ENCODE measurements at regions not wholly inside any gene's neighbourhood (a gene's known extent, or its start where the extent isn't known, plus 50 kb on each side); places are given as distances from the start of the nearest gene placed in this dataset.
"Not testable (repeated sequence)": the region's sequence is repeated elsewhere in the genome, so short reads cannot be mapped to it uniquely, and the experiment has no call there.

- Histone ChIP-seq H3K36me3 (replicated peaks in 1 of 2; ENCODE audit: control extremely low read depth in 1 of 2, control insufficient read depth in 1 of 2, extremely low read depth in 1 of 2, insufficient read depth in 2 of 2, low read length in 1 of 2) (no peaks in the 10 kb centered on the region), H3K79me2 (ENCODE audit: control insufficient read depth, insufficient read depth, low read length) (no peaks in the 10 kb centered on the region), H3K27ac (ENCODE audit: low read length in 2 of 2) (no peak overlapping the region), H3K27me3 (replicated peaks in 1 of 4; ENCODE audit: control extremely low read depth in 1 of 4, control insufficient read depth in 3 of 4, insufficient read depth in 4 of 4, low read length in 3 of 4) (no peaks in the 10 kb centered on the region), H2AFZ (ENCODE audit: insufficient read depth, low read depth, low read length, poor library complexity, severe bottlenecking) (no peak overlapping the region), H3K4me3 (ENCODE audit: control extremely low read depth in 1 of 5, extremely low read depth in 1 of 5, insufficient read depth in 1 of 5, low read depth in 2 of 5, low read length in 4 of 5) (no peak overlapping the region), H3K4me2 (replicated peaks; ENCODE audit: low read depth, low read length, poor library complexity, severe bottlenecking) (no peak overlapping the region), H3K9me3 (ENCODE audit: control extremely low read depth in 1 of 3, control insufficient read depth in 2 of 3, insufficient read depth in 1 of 3, low read length in 2 of 3) (no peaks in the 10 kb centered on the region), H3K9ac (ENCODE audit: low read length) (no peak overlapping the region), H3K4me1 (ENCODE audit: control insufficient read depth in 2 of 2, insufficient read depth in 2 of 2, low read length in 2 of 2) (no peaks in the 10 kb centered on the region), H4K20me1 (ENCODE audit: control insufficient read depth, insufficient read depth, low read length, poor library complexity, severe bottlenecking) (no peaks in the 10 kb centered on the region)
- WGBS (ENCODE audit: insufficient coverage), result 60% methylated on average over 1 of the region's 2 CpGs
- Mint-ChIP-seq H3K4me1 (no peaks in the 10 kb centered on the region), H3K4me3 (no peak overlapping the region), H3K9me3 (ENCODE audit: insufficient read depth) (no peaks in the 10 kb centered on the region), H3K27ac (no peak overlapping the region), H3K27me3 (peaks cover 40% of the 10 kb centered on the region)
- intact Hi-C loops (cut with micrococcal nuclease), result no loop called here
- TF ChIP-seq CTCF (IDR thresholded peaks at IDR 0.05), result no peak
- TF ChIP-seq EZH2 (IDR thresholded peaks at IDR 0.05; ENCODE audit: borderline replicate concordance, insufficient read depth, low read depth, low read length, poor library complexity, severe bottlenecking), result no peak
- DNase-seq (no peak), ATAC-seq (ENCODE audit: low read depth) (no peak)
- POLR2A ChIA-PET, result no interaction called here
- CTCF ChIA-PET, result no interaction called here
These were observed 111.6 kb downstream of the NOC3L start for GRCh38 chr10:94251098-94251497.

- no peaks in the 10 kb centered on the region for H3K4me1 ChIP-seq (ENCODE audit: control insufficient read depth in 2 of 2, insufficient read depth in 2 of 2, low read length in 2 of 2)
- TF ChIP-seq EZH2 (IDR thresholded peaks at IDR 0.05; ENCODE audit: borderline replicate concordance, insufficient read depth, low read depth, low read length, poor library complexity, severe bottlenecking) (no peak), CTCF (IDR thresholded peaks at IDR 0.05) (no peak)
- no peaks in the 10 kb centered on the region for H3K9me3 ChIP-seq (ENCODE audit: control extremely low read depth in 1 of 3, control insufficient read depth in 2 of 3, insufficient read depth in 1 of 3, low read length in 2 of 3)
- no peak overlapping the region for H3K4me3 ChIP-seq (ENCODE audit: control extremely low read depth in 1 of 5, extremely low read depth in 1 of 5, insufficient read depth in 1 of 5, low read depth in 2 of 5, low read length in 4 of 5)
- Mint-ChIP-seq H3K27ac (no peak overlapping the region), H3K4me3 (no peak overlapping the region), H3K9me3 (ENCODE audit: insufficient read depth) (no peaks in the 10 kb centered on the region), H3K4me1 (no peaks in the 10 kb centered on the region), H3K27me3 (peaks cover 40% of the 10 kb centered on the region)
- ChIA-PET CTCF (no interaction called here), POLR2A (no interaction called here)
- H4K20me1 ChIP-seq (ENCODE audit: control insufficient read depth, insufficient read depth, low read length, poor library complexity, severe bottlenecking), result no peaks in the 10 kb centered on the region
- H3K27ac ChIP-seq (ENCODE audit: low read length in 2 of 2), result no peak overlapping the region
- DNase-seq (no peak), ATAC-seq (ENCODE audit: low read depth) (no peak)
- intact Hi-C loops (cut with micrococcal nuclease), result no loop called here
- no peaks in the 10 kb centered on the region for H3K27me3 ChIP-seq (replicated peaks in 1 of 4; ENCODE audit: control extremely low read depth in 1 of 4, control insufficient read depth in 3 of 4, insufficient read depth in 4 of 4, low read length in 3 of 4)
- WGBS (ENCODE audit: insufficient coverage), result no CpG with 5 or more reads among the region's 1 CpG
- H2AFZ ChIP-seq (ENCODE audit: insufficient read depth, low read depth, low read length, poor library complexity, severe bottlenecking), result no peak overlapping the region
- H3K4me2 ChIP-seq (replicated peaks; ENCODE audit: low read depth, low read length, poor library complexity, severe bottlenecking), result no peak overlapping the region
- no peaks in the 10 kb centered on the region for H3K36me3 ChIP-seq (replicated peaks in 1 of 2; ENCODE audit: control extremely low read depth in 1 of 2, control insufficient read depth in 1 of 2, extremely low read depth in 1 of 2, insufficient read depth in 2 of 2, low read length in 1 of 2)
- H3K79me2 ChIP-seq (ENCODE audit: control insufficient read depth, insufficient read depth, low read length), result no peaks in the 10 kb centered on the region
- H3K9ac ChIP-seq (ENCODE audit: low read length), result no peak overlapping the region
These were observed 111.2 kb downstream of the NOC3L start for GRCh38 chr10:94251568-94251967.

GRCh38 chr10:94257407-94257806 lies 105.3 kb downstream of the NOC3L start:
- H3K9me3 Mint-ChIP-seq (ENCODE audit: insufficient read depth); CTCF ChIA-PET; H3K9ac ChIP-seq (ENCODE audit: low read length); H3K79me2 ChIP-seq (ENCODE audit: control insufficient read depth, insufficient read depth, low read length); H3K4me3 ChIP-seq (ENCODE audit: control extremely low read depth in 1 of 5, extremely low read depth in 1 of 5, insufficient read depth in 1 of 5, low read depth in 2 of 5, low read length in 4 of 5); H3K9me3 ChIP-seq (ENCODE audit: control extremely low read depth in 1 of 3, control insufficient read depth in 2 of 3, insufficient read depth in 1 of 3, low read length in 2 of 3); H3K4me1 Mint-ChIP-seq; H3K27ac Mint-ChIP-seq; H3K36me3 ChIP-seq (replicated peaks in 1 of 2; ENCODE audit: control extremely low read depth in 1 of 2, control insufficient read depth in 1 of 2, extremely low read depth in 1 of 2, insufficient read depth in 2 of 2, low read length in 1 of 2); ATAC-seq (ENCODE audit: low read depth); H3K4me1 ChIP-seq (ENCODE audit: control insufficient read depth in 2 of 2, insufficient read depth in 2 of 2, low read length in 2 of 2); H3K4me2 ChIP-seq (replicated peaks; ENCODE audit: low read depth, low read length, poor library complexity, severe bottlenecking); POLR2A ChIA-PET; H4K20me1 ChIP-seq (ENCODE audit: control insufficient read depth, insufficient read depth, low read length, poor library complexity, severe bottlenecking); H3K27ac ChIP-seq (ENCODE audit: low read length in 2 of 2); H3K27me3 ChIP-seq (replicated peaks in 1 of 4; ENCODE audit: control extremely low read depth in 1 of 4, control insufficient read depth in 3 of 4, insufficient read depth in 4 of 4, low read length in 3 of 4); DNase-seq; H3K4me3 Mint-ChIP-seq; H2AFZ ChIP-seq (ENCODE audit: insufficient read depth, low read depth, low read length, poor library complexity, severe bottlenecking); intact Hi-C loops (cut with micrococcal nuclease): not testable (repeated sequence)
- WGBS (ENCODE audit: insufficient coverage), result 90% methylated on average over 2 of the region's 6 CpGs
- peaks cover 22% of the 10 kb centered on the region for H3K27me3 Mint-ChIP-seq
